ENCODE measurements at regions not wholly inside any gene's neighbourhood (a gene's known extent, or its start where the extent isn't known, plus 50 kb on each side); places are given as distances from the start of the nearest gene placed in this dataset.

DNA sequence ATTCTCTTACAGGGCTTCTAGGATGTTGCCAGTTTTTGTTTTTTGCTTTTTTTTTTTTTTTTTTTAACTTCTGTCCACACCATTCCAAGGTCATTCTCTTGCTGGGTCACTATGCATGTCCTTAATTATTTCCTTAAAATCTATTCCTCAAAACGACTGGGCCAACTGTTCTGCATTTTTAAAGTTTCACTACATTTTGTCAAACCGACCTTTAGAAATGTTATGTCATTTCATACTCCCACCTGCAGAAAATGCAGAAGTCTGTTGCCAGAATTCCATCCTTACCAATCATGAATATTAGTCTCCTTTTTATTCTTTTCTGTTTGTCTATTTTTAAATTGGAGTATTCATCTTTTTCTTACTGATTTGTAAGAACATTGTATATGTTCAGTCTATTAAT, 295.5 kb downstream of the ZSWIM6 start:
- ATAC-seq (no peak), DNase-seq (no peak)
- no peaks in the 10 kb centered on the region for H3K9me3 ChIP-seq
- H3K27me3 ChIP-seq = no peaks in the 10 kb centered on the region
- H3K4me1 ChIP-seq = peaks cover 0 to 5% (median 2%) of the 10 kb centered on the region in 4 donors
- no peak overlapping the region for H3K27ac ChIP-seq
- intact Hi-C loops (cut with DNase I) = no loop called here
- no peak overlapping the region for H3K4me3 ChIP-seq
- TF ChIP-seq POLR2A (IDR thresholded peaks at IDR 0.05) (no peak), CTCF (IDR thresholded peaks at IDR 0.05) (no peak)
- no peaks in the 10 kb centered on the region for H3K36me3 ChIP-seq
- WGBS (ENCODE audit: insufficient coverage, low coverage, low lambda C conversion rate, missing lambda C conversion rate) = 38% methylated on average over 2 of the region's 2 CpGs

GRCh38 chr5:61630908-61631307, 298.9 kb downstream of the ZSWIM6 start:
- H3K27ac ChIP-seq = no peak overlapping the region
- 94% methylated on average over 2 of the region's 2 CpGs for WGBS (ENCODE audit: insufficient coverage, low coverage, low lambda C conversion rate, missing lambda C conversion rate)
- DNase-seq = no peak
- H3K4me3 ChIP-seq = no peak overlapping the region
- no peaks in the 10 kb centered on the region for H3K27me3 ChIP-seq
- TF ChIP-seq CTCF (IDR thresholded peaks at IDR 0.05) = no peak
- TF ChIP-seq POLR2A (IDR thresholded peaks at IDR 0.05) = no peak
- intact Hi-C loops (cut with DNase I) = no loop called here
- H3K4me1 ChIP-seq = no peaks in the 10 kb centered on the region
- no peaks in the 10 kb centered on the region for H3K9me3 ChIP-seq
- ATAC-seq = no peak
- H3K36me3 ChIP-seq = no peaks in the 10 kb centered on the region

DNA sequence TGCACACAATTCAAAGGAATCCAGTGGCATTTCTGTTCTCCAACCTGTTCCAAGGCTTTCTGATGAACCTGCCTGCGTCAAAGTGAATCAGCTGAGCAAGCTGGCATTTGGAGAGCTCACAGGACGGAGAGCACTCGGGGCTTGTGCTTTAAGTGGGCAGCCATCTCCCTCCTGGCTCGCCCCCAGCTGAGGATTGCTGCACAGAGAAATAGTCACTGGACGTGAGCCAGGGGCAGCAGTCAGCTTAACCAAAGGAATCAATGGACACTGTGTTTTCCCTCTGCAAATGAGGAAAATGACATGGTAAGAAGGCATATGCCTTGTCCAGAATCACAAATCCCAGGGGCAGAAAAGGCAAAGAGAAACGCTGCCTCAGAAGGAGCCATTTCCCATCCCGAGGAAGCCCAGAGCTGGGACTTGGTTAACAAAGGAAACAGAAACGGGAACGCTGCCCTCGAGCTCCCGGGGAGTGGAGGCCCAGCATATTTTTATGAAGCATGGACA, 299.4 kb downstream of the ZSWIM6 start:
- TF ChIP-seq CTCF (IDR thresholded peaks at IDR 0.05) (no peak), POLR2A (IDR thresholded peaks at IDR 0.05) (no peak)
- no peak overlapping the region for H3K27ac ChIP-seq
- no peak overlapping the region for H3K4me3 ChIP-seq
- intact Hi-C loops (cut with DNase I) = no loop called here
- 55% methylated on average over 11 of the region's 11 CpGs for WGBS (ENCODE audit: insufficient coverage, low coverage, low lambda C conversion rate, missing lambda C conversion rate)
- H3K9me3 ChIP-seq = no peaks in the 10 kb centered on the region
- no peaks in the 10 kb centered on the region for H3K27me3 ChIP-seq
- DNase-seq = no peak
- H3K4me1 ChIP-seq = no peaks in the 10 kb centered on the region
- peak in 2 of 4 donors; percentile 28 to 39 for ATAC-seq
- no peaks in the 10 kb centered on the region for H3K36me3 ChIP-seq

DNA sequence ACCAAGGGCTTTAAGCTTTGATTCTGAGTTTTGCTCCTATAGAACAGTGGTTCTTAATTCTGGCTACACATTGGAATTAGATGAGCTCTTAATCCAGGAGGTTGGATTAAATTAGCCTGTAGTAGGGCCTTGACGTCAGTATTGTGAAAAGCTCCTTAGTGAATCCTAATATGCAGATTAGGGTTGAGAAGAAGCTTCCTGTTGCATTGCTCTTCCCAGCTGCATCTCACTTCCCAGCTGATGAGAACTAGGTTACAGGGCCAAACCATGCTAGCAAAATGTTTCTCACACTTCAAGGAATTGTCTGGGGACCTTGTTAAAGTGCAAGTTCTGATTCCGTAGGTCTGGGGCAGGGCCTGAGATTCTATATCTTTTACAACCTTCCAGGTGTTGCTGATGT, 300.0 kb downstream of the ZSWIM6 start:
- Histone ChIP-seq H3K4me1 (no peaks in the 10 kb centered on the region), H3K4me3 (no peak overlapping the region), H3K27ac (no peak overlapping the region), H3K9me3 (no peaks in the 10 kb centered on the region), H3K27me3 (no peaks in the 10 kb centered on the region), H3K36me3 (no peaks in the 10 kb centered on the region)
- ATAC-seq = no peak
- intact Hi-C loops (cut with DNase I) = no loop called here
- TF ChIP-seq CTCF (IDR thresholded peaks at IDR 0.05) = no peak
- no peak for TF ChIP-seq POLR2A (IDR thresholded peaks at IDR 0.05)
- DNase-seq = no peak
- no CpG with 5 or more reads among the region's 2 CpGs for WGBS (ENCODE audit: insufficient coverage, low coverage, low lambda C conversion rate, missing lambda C conversion rate)

DNA sequence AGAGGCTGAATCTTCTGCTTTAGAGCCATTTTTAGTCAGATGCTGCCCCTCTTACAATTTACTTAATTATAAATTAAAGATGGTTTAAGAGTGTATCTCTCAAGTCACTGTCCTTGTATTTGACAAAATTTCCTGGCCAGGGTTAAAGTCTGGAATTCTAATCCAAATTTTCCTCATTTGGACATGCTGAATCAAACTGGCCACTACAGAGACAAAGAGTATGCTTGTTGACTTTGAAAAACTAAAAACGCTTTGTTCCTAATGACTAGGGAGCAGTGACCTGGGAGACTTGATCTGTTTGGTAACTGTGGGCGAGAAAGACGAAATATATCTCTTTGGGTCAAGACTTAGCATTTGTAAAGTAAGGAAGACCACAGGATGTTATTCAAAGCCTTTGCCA, 303.2 kb downstream of the ZSWIM6 start:
- TF ChIP-seq POLR2A (IDR thresholded peaks at IDR 0.05) = no peak
- no peak for TF ChIP-seq CTCF (IDR thresholded peaks at IDR 0.05)
- peaks cover 0 to 5% (median 0%) of the 10 kb centered on the region in 4 donors for H3K4me1 ChIP-seq
- intact Hi-C loops (cut with DNase I) = no loop called here
- no peak overlapping the region for H3K27ac ChIP-seq
- no peaks in the 10 kb centered on the region for H3K36me3 ChIP-seq
- no peak overlapping the region for H3K4me3 ChIP-seq
- no peaks in the 10 kb centered on the region for H3K27me3 ChIP-seq
- DNase-seq = no peak
- no peaks in the 10 kb centered on the region for H3K9me3 ChIP-seq
- ATAC-seq = no peak
- 66% methylated on average over 3 of the region's 3 CpGs for WGBS (ENCODE audit: insufficient coverage, low coverage, low lambda C conversion rate, missing lambda C conversion rate)
